Tibial nerve (tissue), 4 donors: ENCODE measurements at regions not wholly inside any gene's neighbourhood (a gene's known extent, or its start where the extent isn't known, plus 50 kb on each side); places are given as distances from the start of the nearest gene placed in this dataset.

Source experiments
- DNase-seq, 2 donors: peaks; one replicate each; pipeline ENCODE4 v3.0.0-alpha.2; 2019; ENCODE audit warnings: low spot score in 2 of 2
- H3K27ac ChIP-seq, 4 donors: fragments of 200-600 bp; sonication (generic) in 3 of 4; one replicate each; pipeline ENCODE4 v1.5.1; 2017 to 2019; ENCODE audit warnings: mild to moderate bottlenecking in 1 of 4
- H3K27me3 ChIP-seq, 2 donors: fragments of 200-600 bp; sonication (generic) in 1 of 2; one replicate each; pipeline versions ENCODE4 v1.5.1 to v1.6.0; 2017 to 2019
- H3K36me3 ChIP-seq, 3 donors: fragments of 200-600 bp; sonication (generic); one replicate each; pipeline ENCODE4 v1.5.1; 2018 to 2019
- H3K4me1 ChIP-seq, 4 donors: fragments of 200-600 bp; sonication (generic) in 3 of 4; one replicate each; pipeline ENCODE4 v1.5.1; 2017 to 2019
- H3K4me3 ChIP-seq, 4 donors: fragments of 200-600 bp; sonication (generic) in 3 of 4; one replicate each; pipeline ENCODE4 v1.5.1; 2017 to 2019; ENCODE audit warnings: mild to moderate bottlenecking in 1 of 4, moderate library complexity in 1 of 4
- H3K9me3 ChIP-seq, 4 donors: fragments of 200-600 bp; sonication (generic) in 3 of 4; one replicate each; pipeline ENCODE4 v1.5.1; 2017 to 2019
- CTCF ChIP-seq, 5 experiments: fragments of 200-600 bp in 3 of 5; fragments of 450-650 bp in 2 of 5; sonication (generic) in 3 of 5; IDR thresholded peaks; one replicate each; pipeline ENCODE4 v1.5.1; 2016 to 2019; ENCODE audit warnings: antibody characterized with exemption in 5 of 5, mild to moderate bottlenecking in 3 of 5, moderate library complexity in 2 of 5
- EP300 ChIP-seq, 2 donors: sonication (generic); formaldehyde crosslinking; IDR thresholded peaks; one replicate each; pipeline ENCODE4 v1.6.1; 2017; ENCODE audit warnings: antibody characterized with exemption in 2 of 2, mild to moderate bottlenecking in 1 of 2
- POLR2A ChIP-seq, 2 donors: fragments of 450-650 bp; IDR thresholded peaks; one replicate each; pipeline ENCODE4 v1.6.1; 2017; ENCODE audit warnings: antibody characterized with exemption in 2 of 2, mild to moderate bottlenecking in 2 of 2, moderate library complexity in 2 of 2
- WGBS, 2 donors: methylation state at CpG; one replicate each; pipeline ENCODE4 v1.1.5; 2018; 5-methylcytosine and 5-hydroxymethylcytosine counted together

GRCh38 chr20:4439461-4439860, 190.4 kb upstream of the ADRA1D start:
- H3K4me3 ChIP-seq: no peak overlapping the region
- no peak overlapping the region for H3K27ac ChIP-seq
- no peaks in the 10 kb centered on the region for H3K36me3 ChIP-seq
- no peak for DNase-seq
- no peaks in the 10 kb centered on the region for H3K4me1 ChIP-seq
- H3K27me3 ChIP-seq: no peaks in the 10 kb centered on the region
- no peak for TF ChIP-seq CTCF (IDR thresholded peaks at IDR 0.05)
- no peak for TF ChIP-seq POLR2A (IDR thresholded peaks at IDR 0.05)
- TF ChIP-seq EP300 (IDR thresholded peaks at IDR 0.05): no peak
- H3K9me3 ChIP-seq: no peaks in the 10 kb centered on the region
- WGBS, 2 donors: 61 to 66% methylated on average over 5 of the region's 5 CpGs

GRCh38 chr20:4437131-4437530, 188.0 kb upstream of the ADRA1D start:
- no peak overlapping the region for H3K27ac ChIP-seq
- H3K9me3 ChIP-seq: no peaks in the 10 kb centered on the region
- H3K4me1 ChIP-seq: no peaks in the 10 kb centered on the region
- TF ChIP-seq CTCF (IDR thresholded peaks at IDR 0.05) (no peak), POLR2A (IDR thresholded peaks at IDR 0.05) (no peak), EP300 (IDR thresholded peaks at IDR 0.05) (no peak)
- no peak overlapping the region for H3K4me3 ChIP-seq
- no peak for DNase-seq
- WGBS, 2 donors: 33 to 68% methylated on average over 1 of the region's 1 CpG
- no peaks in the 10 kb centered on the region for H3K36me3 ChIP-seq
- H3K27me3 ChIP-seq: no peaks in the 10 kb centered on the region

- no peak overlapping the region for H3K27ac ChIP-seq
- 77 to 82% methylated on average over 6 of the region's 6 CpGs for whole genome bisulfite sequencing, 2 donors
- DNase-seq: no peak
Observed at GRCh38 chr20:4435671-4436455, 186.8 kb upstream of the ADRA1D start.

GRCh38 chr20:4435225-4435624, 186.1 kb upstream of the ADRA1D start:
- no peak for DNase-seq
- no peaks in the 10 kb centered on the region for H3K27me3 ChIP-seq
- 65 to 66% methylated on average over 1 of the region's 1 CpG for WGBS, 2 donors
- no peaks in the 10 kb centered on the region for H3K4me1 ChIP-seq
- no peaks in the 10 kb centered on the region for H3K36me3 ChIP-seq
- H3K9me3 ChIP-seq: no peaks in the 10 kb centered on the region
- H3K4me3 ChIP-seq: no peak overlapping the region
- TF ChIP-seq CTCF (IDR thresholded peaks at IDR 0.05): no peak
- TF ChIP-seq POLR2A (IDR thresholded peaks at IDR 0.05): no peak
- TF ChIP-seq EP300 (IDR thresholded peaks at IDR 0.05): no peak
- no peak overlapping the region for H3K27ac ChIP-seq

More at GRCh38 chr20:4435671-4436455, 186.8 kb upstream of the ADRA1D start:
- no peaks in the 10 kb centered on the region for H3K9me3 ChIP-seq
- no peak overlapping the region for H3K4me3 ChIP-seq
- H3K27me3 ChIP-seq: no peaks in the 10 kb centered on the region
- H3K36me3 ChIP-seq: no peaks in the 10 kb centered on the region
- TF ChIP-seq EP300 (IDR thresholded peaks at IDR 0.05) (no peak), POLR2A (IDR thresholded peaks at IDR 0.05) (no peak)
- no peaks in the 10 kb centered on the region for H3K4me1 ChIP-seq

GRCh38 chr20:4434681-4435080, 185.6 kb upstream of the ADRA1D start:
- Histone ChIP-seq H3K27me3 (no peaks in the 10 kb centered on the region), H3K27ac (no peak overlapping the region), H3K4me1 (no peaks in the 10 kb centered on the region), H3K36me3 (no peaks in the 10 kb centered on the region), H3K4me3 (no peak overlapping the region), H3K9me3 (no peaks in the 10 kb centered on the region)
- DNase-seq: no peak
- TF ChIP-seq POLR2A (IDR thresholded peaks at IDR 0.05): no peak
- TF ChIP-seq EP300 (IDR thresholded peaks at IDR 0.05): no peak
- no peak for TF ChIP-seq CTCF (IDR thresholded peaks at IDR 0.05)
- 56 to 59% methylated on average over 4 of the region's 4 CpGs for WGBS, 2 donors
